ENCODE measurements at regions not wholly inside any gene's neighbourhood (a gene's known extent, or its start where the extent isn't known, plus 50 kb on each side); places are given as distances from the start of the nearest gene placed in this dataset.

- DNase-seq, result no peak
These were observed 86.5 kb upstream of the PFKP start for GRCh38 chr10:2980791-2981360.

GRCh38 chr10:2980116-2980515 lies 87.2 kb upstream of the PFKP start:
- DNase-seq, result no peak

- DNase-seq, result no peak
These were observed 88.0 kb upstream of the PFKP start for GRCh38 chr10:2979306-2979705.

- no peak for DNase-seq
These were observed 88.6 kb upstream of the PFKP start for GRCh38 chr10:2978574-2979273.

- DNase-seq, result peak; percentile 4
These were observed 89.2 kb upstream of the PFKP start for GRCh38 chr10:2978111-2978510.

GRCh38 chr10:2974503-2975207 lies 92.7 kb upstream of the PFKP start:
- no peak for DNase-seq

- DNase-seq, result no peak
These were observed 93.3 kb upstream of the PFKP start for GRCh38 chr10:2974083-2974482.

GRCh38 chr10:2972810-2973209 lies 94.5 kb upstream of the PFKP start:
- no peak for DNase-seq

GRCh38 chr10:2972216-2972615 lies 95.1 kb upstream of the PFKP start:
- no peak for DNase-seq

GRCh38 chr10:2970190-2970823 lies 97.0 kb upstream of the PFKP start:
- no peak for DNase-seq

- no peak for DNase-seq
These were observed 98.8 kb upstream of the PFKP start for GRCh38 chr10:2968401-2969058.

GRCh38 chr10:2966134-2966533 lies 101.2 kb upstream of the PFKP start:
- no peak for DNase-seq

- DNase-seq, result no peak
These were observed 102.6 kb upstream of the PFKP start for GRCh38 chr10:2964632-2965296.

GRCh38 chr10:2963889-2964631 lies 103.3 kb upstream of the PFKP start:
- DNase-seq, result no peak

GRCh38 chr10:2962194-2962593 lies 105.2 kb upstream of the PFKP start:
- no peak for DNase-seq

GRCh38 chr10:2958659-2959058 lies 108.7 kb upstream of the PFKP start:
- no peak for DNase-seq

GRCh38 chr10:2957785-2958184 lies 109.6 kb upstream of the PFKP start:
- no peak for DNase-seq

GRCh38 chr10:2955064-2955463 lies 112.3 kb upstream of the PFKP start:
- DNase-seq, result no peak

GRCh38 chr10:2953495-2953894 lies 113.9 kb upstream of the PFKP start:
- DNase-seq, result no peak

GRCh38 chr10:2951235-2951835 lies 116.0 kb upstream of the PFKP start:
- DNase-seq, result no peak

- DNase-seq, result no peak
These were observed 116.8 kb upstream of the PFKP start for GRCh38 chr10:2950546-2950945.

- no peak for DNase-seq
These were observed 117.4 kb upstream of the PFKP start for GRCh38 chr10:2949948-2950354.

Data from KG1 (cell line).